HG02870 (cell line): ENCODE measurements at regions not wholly inside any gene's neighbourhood (a gene's known extent, or its start where the extent isn't known, plus 50 kb on each side); places are given as distances from the start of the nearest gene placed in this dataset.

Experiments
- ATAC-seq: cut with Tn5 transposase; IDR thresholded peaks from one replicate; pipeline ENCODE4 v1.9.1; 2021; ENCODE audit warnings: mild to moderate bottlenecking, moderate library complexity; ENCODE audit not compliant: unreplicated experiment

DNA sequence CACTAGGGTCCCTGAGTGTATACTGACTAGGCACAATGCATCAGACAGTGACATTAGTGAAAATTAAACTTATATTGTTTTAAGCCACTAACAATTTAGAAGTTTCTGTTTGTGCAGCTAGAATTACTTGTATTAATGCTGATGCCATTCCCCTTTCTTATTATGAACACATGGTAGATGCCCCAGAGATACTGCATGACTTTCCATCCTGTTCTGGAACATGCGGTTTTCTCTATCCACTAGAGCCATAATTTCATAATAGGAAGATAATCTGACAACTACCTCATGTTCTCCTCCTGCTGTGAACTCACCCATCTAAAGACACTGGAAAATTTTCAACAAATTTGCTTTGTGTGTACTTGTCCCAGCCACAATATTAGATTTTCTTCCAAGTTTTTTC is 1256.4 kb downstream of the FAM181B start:
- no peak for ATAC-seq

- no peak for ATAC-seq
These were observed 1257.3 kb downstream of the FAM181B start for GRCh38 chr11:81476345-81476744.

DNA sequence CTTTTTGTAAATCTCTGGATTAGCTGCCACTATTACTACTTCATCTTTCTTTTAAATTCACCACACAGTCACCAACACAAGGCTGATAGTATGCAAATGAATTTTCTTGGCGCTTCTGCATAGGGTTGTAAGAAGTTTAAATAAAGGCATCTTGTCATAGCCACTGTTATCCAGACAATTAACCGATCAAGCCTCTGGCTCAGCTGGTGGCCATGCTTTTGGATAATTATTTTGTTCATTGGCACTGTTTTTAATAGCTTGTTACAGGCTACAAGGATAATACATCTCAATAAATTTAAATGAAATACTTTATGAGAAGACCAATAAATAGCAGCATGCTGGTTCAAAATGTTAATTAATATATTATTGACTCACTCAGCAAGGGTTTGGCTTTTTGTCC is 1261.0 kb downstream of the FAM181B start:
- ATAC-seq, result no peak

DNA sequence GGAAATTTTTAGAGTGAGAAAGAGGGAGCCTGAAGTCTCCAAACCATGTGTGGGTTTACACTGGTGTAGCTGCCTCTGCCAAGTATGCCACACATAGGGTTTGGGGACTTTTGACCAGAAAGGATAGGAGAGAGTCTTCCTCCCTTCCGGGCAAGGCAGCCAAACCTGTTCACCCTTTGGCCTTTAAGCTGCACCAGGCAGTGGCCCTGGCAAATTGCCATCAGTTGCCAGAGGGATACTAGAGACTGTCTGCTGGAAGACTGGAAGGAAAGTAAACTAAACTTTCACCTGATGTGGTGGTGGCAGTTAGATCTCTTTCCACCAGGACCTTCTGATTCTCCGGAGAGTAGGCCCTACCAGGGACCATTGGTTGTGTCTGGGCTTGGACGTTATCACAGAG is 1263.2 kb downstream of the FAM181B start:
- no peak for ATAC-seq

DNA sequence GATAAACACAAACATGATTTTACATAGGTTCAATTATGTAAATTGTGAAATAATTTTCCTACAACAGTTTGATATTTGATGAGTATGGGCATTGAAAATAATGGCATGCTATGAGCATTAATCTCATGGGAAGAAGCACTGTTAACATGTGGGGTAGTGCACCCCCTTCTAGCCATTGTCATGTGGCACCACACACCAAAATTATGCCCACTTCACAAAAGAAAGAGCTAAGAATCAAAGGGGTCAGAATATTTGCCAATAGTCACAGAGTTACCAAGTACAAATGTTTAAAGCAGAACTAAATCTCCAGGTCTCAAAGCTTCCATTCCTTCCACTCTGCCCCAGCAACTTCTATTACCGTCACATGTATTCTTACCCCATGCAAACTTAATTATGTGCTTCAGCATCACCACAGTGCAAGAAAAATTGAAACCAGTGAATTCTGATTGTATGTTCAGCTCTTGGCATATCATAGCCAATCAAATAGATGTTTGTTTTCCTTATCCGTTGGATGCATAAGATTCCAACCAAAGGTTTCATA is 1273.8 kb downstream of the FAM181B start:
- ATAC-seq, result no peak

- no peak for ATAC-seq
These were observed 1284.0 kb downstream of the FAM181B start for GRCh38 chr11:81449588-81450156.

GRCh38 chr11:81444297-81444696 is 1289.4 kb downstream of the FAM181B start:
- ATAC-seq, result no peak

GRCh38 chr11:81432333-81432732 is 1301.3 kb downstream of the FAM181B start:
- no peak for ATAC-seq

- ATAC-seq, result no peak
These were observed 1308.8 kb downstream of the FAM181B start for GRCh38 chr11:81424822-81425221.

DNA sequence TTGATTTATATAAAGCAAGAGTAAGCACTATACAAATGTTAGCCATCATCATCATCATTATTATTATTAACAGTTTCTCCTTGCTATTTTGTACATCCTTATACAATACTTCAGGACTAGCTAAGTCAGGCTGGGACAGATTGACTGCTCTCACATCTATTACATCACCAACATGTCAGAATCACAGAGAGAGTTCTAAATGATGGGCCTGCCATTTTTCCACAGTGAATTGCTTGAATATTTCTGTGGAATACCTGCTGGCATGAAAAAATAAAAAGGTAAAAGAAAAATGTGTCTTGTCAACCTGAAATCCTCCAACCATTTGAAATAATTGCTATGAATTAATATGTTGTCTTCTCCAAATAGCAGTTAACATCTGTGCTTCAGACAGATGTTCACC is 1311.3 kb downstream of the FAM181B start:
- ATAC-seq, result no peak

DNA sequence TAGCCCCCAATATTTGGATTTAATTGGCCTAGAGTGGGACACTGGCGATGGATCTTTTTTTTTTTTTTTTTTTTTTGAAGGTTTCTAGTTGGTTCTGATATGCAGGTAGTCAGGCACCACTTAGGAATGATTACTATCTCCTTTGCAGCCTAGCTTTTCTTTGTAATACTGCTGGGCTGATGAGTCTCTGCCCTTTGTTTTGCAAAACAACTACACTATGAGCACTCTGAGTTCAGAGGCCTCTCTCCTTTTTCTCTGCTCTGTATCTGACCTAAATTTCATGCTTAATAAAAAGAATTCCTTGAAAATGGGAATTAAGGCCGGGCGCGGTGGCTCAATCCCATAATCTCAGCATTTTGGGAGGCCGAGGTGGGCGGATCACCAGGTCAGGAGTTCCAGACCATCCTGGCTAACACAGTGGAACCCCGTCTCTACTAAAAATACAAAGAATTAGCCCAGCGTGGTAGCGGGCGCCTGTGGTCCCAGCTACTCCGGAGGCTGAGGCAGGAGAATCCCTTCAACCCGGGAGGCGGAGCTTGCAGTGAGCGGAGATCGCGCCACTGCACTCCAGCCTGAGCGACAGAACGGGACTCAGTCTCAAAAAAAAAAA is 1312.3 kb downstream of the FAM181B start:
- ATAC-seq, result no peak

GRCh38 chr11:81420668-81421250 is 1312.9 kb downstream of the FAM181B start:
- ATAC-seq, result no peak

DNA sequence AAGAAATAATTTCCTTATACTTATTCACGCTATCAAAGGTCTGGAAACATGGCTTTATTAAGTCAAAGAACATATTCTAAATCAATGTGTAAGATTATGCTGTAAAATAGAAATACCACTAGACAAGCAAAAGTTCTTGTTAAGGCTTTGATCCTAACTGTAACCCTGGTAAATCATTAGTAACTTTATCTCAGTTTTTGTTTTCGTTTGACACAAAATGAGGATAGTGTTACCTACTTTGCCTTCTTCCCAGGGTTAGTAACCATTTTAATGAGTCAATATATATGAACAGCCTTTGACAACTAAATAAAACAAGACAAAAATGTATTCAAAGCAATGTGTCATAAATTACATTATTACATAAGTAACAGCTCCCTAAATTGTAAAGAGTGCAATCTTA is 1336.3 kb downstream of the FAM181B start:
- no peak for ATAC-seq

- ATAC-seq, result no peak
These were observed 1339.4 kb downstream of the FAM181B start for GRCh38 chr11:81394311-81394710.

- no peak for ATAC-seq
These were observed 1345.3 kb downstream of the FAM181B start for GRCh38 chr11:81388326-81388725.

DNA sequence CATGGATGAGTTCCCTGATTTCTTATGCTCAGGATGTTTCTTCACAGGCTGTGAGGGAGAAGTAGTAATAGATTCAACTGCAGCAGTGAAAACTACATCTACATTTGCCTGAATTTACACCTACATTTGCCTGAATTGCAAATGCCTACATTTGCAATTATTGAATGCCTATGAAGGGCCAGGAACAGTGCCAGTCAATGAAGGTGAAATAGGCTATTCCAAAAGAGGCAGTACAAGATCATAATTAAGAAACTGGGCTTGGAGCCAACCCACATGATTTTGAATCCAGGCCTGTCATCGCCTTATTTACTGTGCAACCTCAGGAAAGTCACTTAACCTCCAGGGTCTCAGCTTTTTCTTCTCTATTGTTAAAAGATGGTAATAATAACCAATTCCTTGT is 1353.3 kb downstream of the FAM181B start:
- no peak for ATAC-seq

DNA sequence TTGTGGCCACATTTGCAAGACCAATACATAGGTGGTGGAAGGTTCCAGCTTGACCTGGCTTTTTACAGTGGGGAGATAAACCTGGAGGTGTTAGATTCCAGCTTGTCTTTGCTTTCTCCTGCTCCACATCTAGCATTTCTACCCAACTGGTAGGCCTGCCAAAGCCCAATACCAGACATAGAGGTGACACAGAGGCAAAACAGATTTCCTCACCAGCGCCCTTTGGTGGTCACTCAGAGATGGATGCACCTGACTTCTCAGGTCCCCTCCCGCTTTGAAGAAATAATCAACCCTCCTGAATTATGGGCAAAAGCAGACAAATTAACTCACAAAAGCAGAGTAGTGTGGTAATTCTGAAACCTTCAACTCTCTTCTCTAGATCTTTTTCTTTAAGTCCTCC is 1356.2 kb downstream of the FAM181B start:
- no peak for ATAC-seq

- ATAC-seq, result no peak
These were observed 1359.7 kb downstream of the FAM181B start for GRCh38 chr11:81373986-81374385.

- no peak for ATAC-seq
These were observed 1365.5 kb downstream of the FAM181B start for GRCh38 chr11:81368192-81368591.

DNA sequence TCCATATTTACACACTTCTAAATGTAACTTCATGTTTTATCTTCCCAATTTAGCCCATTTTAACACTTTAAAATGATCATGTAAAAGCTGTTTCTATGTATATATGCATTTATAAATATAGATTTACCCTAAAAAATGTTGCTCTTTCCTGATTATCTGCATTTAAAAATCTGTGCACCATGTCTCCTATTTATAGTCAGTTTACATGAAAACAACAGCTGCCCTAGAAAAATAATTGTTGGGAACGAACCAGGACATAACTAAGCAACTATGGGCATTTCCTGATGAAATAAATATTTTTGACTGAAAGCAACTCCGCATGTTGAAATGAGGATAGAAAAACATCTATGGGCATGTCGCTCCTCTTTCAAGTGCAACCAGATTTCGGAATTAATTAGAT is 1368.2 kb downstream of the FAM181B start:
- no peak for ATAC-seq

DNA sequence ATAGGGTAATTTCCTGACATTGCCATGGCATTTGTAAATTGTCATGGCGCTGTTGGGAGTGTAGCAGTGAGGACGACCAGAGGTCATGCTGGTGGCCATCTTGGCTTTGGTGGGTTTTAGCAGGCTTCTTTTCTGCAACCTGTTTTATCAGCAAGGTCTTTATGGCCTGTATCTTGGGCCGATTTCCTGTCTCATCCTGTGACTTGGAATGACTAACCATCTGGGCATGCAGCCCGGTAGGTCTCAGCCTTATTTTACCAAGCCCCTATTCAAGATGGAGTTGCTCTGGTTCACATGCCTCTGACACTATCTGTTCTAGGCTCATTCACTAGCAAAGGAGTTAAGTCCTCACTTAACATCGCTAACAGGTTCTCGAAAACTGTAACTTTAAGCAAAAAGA is 1374.2 kb downstream of the FAM181B start:
- ATAC-seq, result no peak

- no peak for ATAC-seq
These were observed 1388.1 kb downstream of the FAM181B start for GRCh38 chr11:81345609-81346008.
